Upper lobe of right lung (tissue), 1 donor: ENCODE measurements at regions not wholly inside any gene's neighbourhood (a gene's known extent, or its start where the extent isn't known, plus 50 kb on each side); places are given as distances from the start of the nearest gene placed in this dataset.

Experiments used
- ATAC-seq: fragments of 200-7000 bp; cut with Tn5 transposase; one replicate; pipeline ENCODE4 v1.9.1; 2020; ENCODE audit warnings: mild to moderate bottlenecking, moderate library complexity
- DNase-seq: peaks from one replicate; pipeline ENCODE4 v3.0.0-alpha.2; 2020
- H3K27ac ChIP-seq: fragments of 200-600 bp; one replicate; pipeline ENCODE4 v1.8.0; 2022
- H3K27me3 ChIP-seq: fragments of 200-600 bp; one replicate; pipeline ENCODE4 v1.8.0; 2022; ENCODE audit warnings: mild to moderate bottlenecking
- H3K36me3 ChIP-seq: fragments of 200-600 bp; one replicate; pipeline ENCODE4 v1.8.0; 2022
- H3K4me1 ChIP-seq: fragments of 200-600 bp; one replicate; pipeline ENCODE4 v1.8.0; 2022
- H3K4me3 ChIP-seq: fragments of 200-600 bp; one replicate; pipeline ENCODE4 v1.8.0; 2022; ENCODE audit warnings: mild to moderate bottlenecking
- H3K9me3 ChIP-seq: fragments of 200-600 bp; one replicate; pipeline ENCODE4 v1.8.0; 2022
- intact Hi-C: fragments of 100-400 bp; cut with DNase I; formaldehyde crosslinking; loops from one replicate; pipeline ENCODE4 v1.11.0; 2022
- TF ChIP-seq, protein P1 (sequence below): fragments of 200-600 bp; IDR thresholded peaks from one replicate; pipeline ENCODE4 v1.8.0; 2022; ENCODE audit warnings: antibody characterized with exemption
- donor health status: DM: no; HTN: yes; CAD: no; lungs with severe emphysema.

DNA sequence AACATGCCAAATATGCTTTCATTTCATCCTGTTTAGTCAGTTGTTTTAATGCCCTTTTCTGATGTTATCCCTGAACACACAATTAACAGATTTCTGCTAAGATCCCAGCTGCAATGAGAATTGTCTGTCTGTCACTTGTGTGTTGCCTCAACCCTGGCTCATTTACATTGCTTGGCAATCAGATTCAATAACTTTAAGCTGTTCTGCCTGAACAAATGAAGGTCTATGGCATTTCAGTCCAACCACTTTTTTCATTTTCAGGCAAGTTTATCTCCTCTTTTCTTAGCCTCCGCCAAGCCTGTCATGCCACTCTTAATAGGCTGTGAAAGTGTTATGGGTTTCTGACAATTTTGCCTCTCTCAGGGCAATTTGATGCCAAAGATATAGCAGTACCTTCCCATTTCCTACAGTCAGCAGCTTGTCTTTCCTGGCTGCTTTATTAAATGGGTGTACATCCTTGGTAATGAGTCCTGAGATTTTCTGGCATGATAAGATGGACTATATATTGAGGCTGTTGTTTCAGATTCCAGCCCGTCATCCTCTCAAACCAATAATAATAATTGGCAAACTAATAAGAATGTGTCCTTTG, 68.7 kb upstream of the ADAMTS9 start:
- ATAC-seq (no peak), DNase-seq (no peak)
- H3K4me3 ChIP-seq, result no peak overlapping the region
- H3K9me3 ChIP-seq, result peaks cover 3% of the 10 kb centered on the region
- no peak overlapping the region for H3K27ac ChIP-seq
- no peaks in the 10 kb centered on the region for H3K36me3 ChIP-seq
- H3K27me3 ChIP-seq, result no peaks in the 10 kb centered on the region
- H3K4me1 ChIP-seq, result peaks cover 19% of the 10 kb centered on the region
- intact Hi-C loops, result no loop called here
- TF ChIP-seq, protein P1, sequence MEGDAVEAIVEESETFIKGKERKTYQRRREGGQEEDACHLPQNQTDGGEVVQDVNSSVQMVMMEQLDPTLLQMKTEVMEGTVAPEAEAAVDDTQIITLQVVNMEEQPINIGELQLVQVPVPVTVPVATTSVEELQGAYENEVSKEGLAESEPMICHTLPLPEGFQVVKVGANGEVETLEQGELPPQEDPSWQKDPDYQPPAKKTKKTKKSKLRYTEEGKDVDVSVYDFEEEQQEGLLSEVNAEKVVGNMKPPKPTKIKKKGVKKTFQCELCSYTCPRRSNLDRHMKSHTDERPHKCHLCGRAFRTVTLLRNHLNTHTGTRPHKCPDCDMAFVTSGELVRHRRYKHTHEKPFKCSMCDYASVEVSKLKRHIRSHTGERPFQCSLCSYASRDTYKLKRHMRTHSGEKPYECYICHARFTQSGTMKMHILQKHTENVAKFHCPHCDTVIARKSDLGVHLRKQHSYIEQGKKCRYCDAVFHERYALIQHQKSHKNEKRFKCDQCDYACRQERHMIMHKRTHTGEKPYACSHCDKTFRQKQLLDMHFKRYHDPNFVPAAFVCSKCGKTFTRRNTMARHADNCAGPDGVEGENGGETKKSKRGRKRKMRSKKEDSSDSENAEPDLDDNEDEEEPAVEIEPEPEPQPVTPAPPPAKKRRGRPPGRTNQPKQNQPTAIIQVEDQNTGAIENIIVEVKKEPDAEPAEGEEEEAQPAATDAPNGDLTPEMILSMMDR, result no peak

DNA sequence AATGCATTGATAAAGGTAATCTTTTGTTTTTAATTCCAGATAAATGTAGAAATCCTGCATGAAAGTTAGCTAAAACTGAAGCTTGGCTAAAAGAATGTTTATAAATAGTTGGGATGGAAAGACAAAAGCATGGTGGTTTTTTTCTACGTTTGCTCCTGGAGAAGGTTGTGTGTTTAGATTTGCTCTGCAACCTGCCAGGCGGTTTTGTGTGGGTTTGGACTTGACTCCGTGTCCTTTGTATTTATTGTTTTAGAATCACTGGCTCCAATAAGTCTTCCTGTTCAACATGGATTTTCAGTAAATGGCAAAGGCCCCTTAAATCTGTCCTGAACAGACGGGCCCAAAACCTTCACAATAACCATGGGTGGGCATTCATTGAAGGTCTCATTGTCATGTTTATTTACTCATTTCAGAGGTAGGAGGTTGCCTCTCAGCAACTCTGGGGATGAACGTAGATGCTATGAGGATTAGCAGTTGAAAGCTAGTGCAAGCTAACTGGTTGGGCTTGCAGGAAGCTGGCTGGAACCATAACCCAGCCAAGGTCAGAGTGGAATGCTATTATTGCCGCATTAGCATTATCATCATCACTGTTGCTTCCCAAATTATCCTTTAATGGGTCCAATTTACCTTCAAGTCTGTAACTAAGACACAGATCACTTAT, 60.6 kb upstream of the ADAMTS9 start:
- TF ChIP-seq, protein P1, result no peak
- DNase-seq (no peak), ATAC-seq (no peak)
- H3K9me3 ChIP-seq, result peaks cover 3% of the 10 kb centered on the region
- H3K27ac ChIP-seq, result no peak overlapping the region
- no peaks in the 10 kb centered on the region for H3K4me1 ChIP-seq
- H3K27me3 ChIP-seq, result no peaks in the 10 kb centered on the region
- no peaks in the 10 kb centered on the region for H3K36me3 ChIP-seq
- H3K4me3 ChIP-seq, result no peak overlapping the region
- intact Hi-C loops, result no loop called here

DNA sequence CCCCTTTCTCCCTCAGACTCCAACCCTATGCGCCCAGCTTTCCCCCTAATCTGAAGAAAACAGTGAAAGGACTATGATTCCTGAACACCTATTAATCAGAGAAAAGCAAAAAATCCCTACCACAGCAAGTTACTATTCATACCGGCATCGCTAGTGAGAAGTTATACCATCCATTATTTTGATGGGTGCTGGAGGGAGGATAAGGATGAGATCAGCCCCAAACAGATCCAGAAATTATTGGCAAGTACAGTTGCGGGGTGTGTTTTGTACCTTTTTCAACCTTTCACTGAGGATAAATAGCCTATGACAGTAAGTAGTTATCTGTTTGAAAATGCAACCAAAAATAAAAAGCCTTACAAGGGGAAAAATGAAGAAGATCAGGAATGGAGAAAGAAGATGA, 59.9 kb upstream of the ADAMTS9 start:
- DNase-seq (no peak), ATAC-seq (no peak)
- Histone ChIP-seq H3K36me3 (no peaks in the 10 kb centered on the region), H3K4me1 (no peaks in the 10 kb centered on the region), H3K9me3 (peaks cover 3% of the 10 kb centered on the region), H3K27me3 (no peaks in the 10 kb centered on the region), H3K27ac (no peak overlapping the region), H3K4me3 (no peak overlapping the region)
- intact Hi-C loops, result no loop called here
- TF ChIP-seq, protein P1, result no peak

DNA sequence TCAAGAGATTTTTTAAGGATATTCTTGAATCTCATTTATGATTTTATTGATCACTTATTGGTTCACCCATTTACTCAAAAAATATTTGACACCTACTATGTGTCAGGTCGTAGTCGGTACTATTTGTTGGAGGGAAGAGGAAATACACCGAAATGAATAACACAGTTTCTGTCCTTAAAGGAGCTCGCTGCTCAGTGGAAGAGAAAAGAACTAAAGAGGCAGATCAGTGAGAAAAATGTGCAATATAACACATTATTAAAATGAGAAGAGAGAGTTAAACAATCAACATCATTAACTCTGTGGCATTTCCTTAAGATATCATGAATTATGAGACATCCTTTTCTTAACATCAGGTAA, 56.1 kb upstream of the ADAMTS9 start:
- TF ChIP-seq, protein P1, result no peak
- Histone ChIP-seq H3K27me3 (no peaks in the 10 kb centered on the region), H3K36me3 (no peaks in the 10 kb centered on the region), H3K4me1 (no peaks in the 10 kb centered on the region), H3K4me3 (no peak overlapping the region), H3K9me3 (no peaks in the 10 kb centered on the region), H3K27ac (no peak overlapping the region)
- DNase-seq (no peak), ATAC-seq (no peak)
- intact Hi-C loops, result no loop called here

DNA sequence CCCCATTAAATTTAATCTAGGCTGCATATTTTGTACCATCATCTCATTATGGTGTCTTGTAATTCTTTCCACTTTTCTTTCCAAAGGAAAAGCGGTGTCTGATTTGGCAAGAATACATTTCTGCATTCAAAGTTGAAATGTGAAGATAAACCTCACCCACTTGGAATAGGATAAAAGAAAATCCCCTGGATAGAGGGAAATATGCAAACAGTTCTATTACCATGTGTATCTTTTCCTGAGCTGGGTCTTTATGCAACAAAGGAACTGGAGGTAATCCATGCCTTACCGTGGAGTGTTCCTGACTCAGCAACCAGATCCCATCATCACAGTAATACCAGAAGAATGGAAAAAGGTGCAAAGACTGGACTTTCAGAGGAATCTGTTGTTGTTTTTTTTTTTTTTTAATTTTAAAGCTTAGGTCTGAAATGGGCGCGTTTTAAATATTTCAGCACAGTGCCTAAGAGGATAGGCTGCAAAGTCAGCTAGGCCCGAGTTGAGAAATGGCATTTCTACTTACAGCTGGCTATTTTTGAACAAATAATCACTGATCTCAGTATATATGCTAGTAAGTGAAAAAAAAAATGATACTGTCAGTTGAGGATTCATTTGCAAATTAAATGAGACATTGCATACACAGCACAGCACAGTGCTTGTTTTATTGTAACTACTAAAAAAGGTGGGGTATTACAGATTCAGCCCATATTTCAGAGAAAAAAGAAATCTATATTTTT, 55.5 kb upstream of the ADAMTS9 start:
- intact Hi-C loops, result no loop called here
- Histone ChIP-seq H3K36me3 (no peaks in the 10 kb centered on the region), H3K9me3 (no peaks in the 10 kb centered on the region), H3K27ac (no peak overlapping the region), H3K27me3 (no peaks in the 10 kb centered on the region), H3K4me3 (no peak overlapping the region), H3K4me1 (no peaks in the 10 kb centered on the region)
- DNase-seq (no peak), ATAC-seq (no peak)
- TF ChIP-seq, protein P1, result no peak
